ENCODE measurements at regions not wholly inside any gene's neighbourhood (a gene's known extent, or its start where the extent isn't known, plus 50 kb on each side); places are given as distances from the start of the nearest gene placed in this dataset.

DNA sequence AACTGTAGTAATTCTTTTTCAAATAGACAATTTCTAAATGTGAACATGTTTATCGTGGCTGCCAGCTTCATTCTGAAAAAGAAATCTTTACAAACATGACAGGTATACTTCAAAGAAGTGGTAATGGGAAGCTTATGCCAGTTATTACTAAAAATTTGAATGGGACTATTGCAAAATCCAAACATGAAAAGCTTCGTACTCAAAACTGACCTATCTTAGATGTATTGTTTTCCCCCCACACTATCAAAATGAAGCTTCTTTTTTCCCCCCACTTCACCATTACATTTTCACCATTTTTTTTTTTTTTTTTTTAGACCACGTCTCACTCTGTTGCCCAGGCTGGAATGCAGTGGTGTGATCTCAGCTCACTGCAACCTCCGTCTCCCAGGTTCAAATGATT lies 50.4 kb upstream of the SERTAD2 start:
- no peak for DNase-seq (ENCODE audit: low read depth)

DNA sequence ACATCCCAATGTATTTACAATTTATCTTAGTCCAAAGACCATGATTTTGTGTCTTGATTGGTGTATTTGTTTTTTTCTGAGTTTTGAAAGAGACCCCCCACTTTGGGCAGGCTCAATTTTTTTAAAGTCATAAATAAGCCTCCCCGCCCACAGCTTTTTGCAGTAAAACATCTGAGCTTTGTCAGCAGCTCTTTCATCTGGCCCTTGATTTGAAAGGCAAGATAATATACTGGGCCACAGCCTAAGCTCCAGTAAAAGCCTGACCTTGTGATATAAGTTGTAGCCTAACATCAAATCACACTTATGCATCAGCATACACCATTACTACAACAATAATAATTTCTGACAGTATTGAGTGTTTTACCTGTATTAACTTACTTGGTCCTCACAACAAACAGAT lies 51.3 kb upstream of the SERTAD2 start:
- no peak for DNase-seq (ENCODE audit: low read depth)

DNA sequence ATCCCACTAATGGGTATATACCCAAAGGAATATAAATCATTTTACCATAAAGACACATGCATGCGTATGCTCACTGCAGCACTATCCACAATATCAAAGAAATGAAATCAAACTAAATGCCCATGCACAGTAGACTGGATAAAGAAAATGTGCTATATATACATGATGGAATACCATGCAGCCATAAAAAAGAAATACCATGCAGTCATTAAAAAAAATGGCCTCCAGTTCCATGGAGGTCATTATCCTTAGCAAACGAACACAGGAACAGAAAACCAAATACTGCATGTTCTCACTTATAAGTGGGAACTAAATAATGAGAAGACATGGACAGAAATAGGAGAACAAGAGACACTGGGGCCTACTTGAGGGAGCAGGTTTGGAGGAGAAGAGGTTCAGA lies 53.6 kb upstream of the SERTAD2 start:
- no peak for DNase-seq (ENCODE audit: low read depth)

DNA sequence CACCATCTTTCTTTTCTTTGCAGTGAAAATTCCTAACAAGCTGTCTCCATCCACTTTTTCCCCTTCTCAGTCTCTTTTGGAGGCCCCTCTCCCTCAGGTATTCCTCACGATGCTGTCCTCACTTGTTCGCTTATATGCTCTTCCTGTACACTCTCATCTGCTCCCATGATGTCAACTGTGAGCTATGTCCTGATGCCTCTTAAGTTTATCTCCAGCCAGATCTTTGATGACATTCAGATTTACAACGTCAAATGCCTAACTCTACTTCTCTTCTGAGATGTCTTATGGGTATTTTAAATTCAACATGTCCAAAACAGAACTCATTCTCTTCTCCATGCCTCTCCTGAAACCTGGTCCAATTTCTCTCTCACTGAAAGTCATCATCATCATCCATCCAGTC lies 55.1 kb upstream of the SERTAD2 start:
- DNase-seq (ENCODE audit: low read depth): no peak

DNA sequence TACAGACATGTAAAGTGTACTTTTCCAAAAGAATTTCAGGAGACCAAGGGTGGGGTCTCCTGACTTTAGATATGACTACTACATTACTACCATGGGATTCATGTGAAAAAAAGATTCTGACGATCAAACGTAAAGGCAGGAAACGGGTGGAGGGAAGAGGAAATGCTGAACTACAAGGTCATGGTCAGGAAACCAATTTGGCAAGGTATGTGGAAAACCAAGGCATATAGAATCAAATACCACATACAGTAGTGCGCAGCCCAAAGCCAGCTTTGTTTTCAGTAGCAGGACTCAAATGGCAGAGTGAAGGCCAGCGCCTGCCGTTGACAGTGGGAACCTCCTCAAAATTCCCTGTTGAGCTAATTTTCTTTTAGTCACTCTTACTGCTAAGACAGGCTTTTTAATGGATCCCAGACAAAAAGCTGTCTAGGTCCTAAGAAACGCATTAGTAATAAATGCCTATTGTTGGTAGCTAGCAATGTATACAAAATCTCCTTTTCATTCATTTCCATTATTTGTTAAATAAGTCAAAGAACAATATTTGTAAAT lies 57.6 kb upstream of the SERTAD2 start:
- no peak for DNase-seq (ENCODE audit: low read depth)

DNA sequence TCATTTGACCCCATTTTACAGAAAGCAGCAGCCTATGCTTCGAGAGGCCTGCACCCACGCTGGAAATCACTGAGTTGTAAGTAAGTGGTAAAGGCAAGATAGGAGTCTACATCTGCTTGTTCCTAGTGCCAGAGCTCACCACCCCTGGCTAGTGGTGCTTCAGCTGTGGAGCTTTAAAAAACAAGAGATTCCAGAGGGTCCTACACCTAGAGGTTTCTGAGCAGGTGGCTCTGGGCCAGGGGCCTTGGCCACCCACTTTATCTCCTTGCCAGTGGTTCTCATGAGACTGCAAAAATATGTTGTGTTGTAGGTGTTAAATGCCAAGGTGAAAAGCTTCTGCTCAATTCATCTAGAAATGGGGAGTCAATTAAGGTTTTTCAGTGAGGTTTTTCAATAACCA lies 60.0 kb upstream of the SERTAD2 start:
- DNase-seq (ENCODE audit: low read depth): no peak

DNA sequence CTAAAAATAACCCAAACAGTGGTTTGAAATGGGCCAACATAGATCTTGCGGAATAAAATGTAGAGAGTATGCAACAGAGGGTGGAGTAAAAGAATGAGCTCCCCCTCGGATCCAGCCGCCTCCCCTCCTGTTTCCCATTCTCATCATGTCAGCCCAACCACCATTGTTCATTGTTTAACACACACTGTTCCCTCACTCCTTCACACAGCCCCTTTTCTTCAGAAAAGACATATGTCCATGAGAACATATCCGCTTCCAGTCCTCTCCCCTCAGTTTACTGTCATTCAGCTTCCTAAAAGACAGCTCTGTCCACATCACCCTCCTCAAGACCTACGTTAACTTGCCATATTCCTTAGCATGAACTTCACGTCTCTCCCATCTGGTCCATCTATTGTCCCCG lies 62.9 kb upstream of the SERTAD2 start:
- DNase-seq (ENCODE audit: low read depth): no peak

DNA sequence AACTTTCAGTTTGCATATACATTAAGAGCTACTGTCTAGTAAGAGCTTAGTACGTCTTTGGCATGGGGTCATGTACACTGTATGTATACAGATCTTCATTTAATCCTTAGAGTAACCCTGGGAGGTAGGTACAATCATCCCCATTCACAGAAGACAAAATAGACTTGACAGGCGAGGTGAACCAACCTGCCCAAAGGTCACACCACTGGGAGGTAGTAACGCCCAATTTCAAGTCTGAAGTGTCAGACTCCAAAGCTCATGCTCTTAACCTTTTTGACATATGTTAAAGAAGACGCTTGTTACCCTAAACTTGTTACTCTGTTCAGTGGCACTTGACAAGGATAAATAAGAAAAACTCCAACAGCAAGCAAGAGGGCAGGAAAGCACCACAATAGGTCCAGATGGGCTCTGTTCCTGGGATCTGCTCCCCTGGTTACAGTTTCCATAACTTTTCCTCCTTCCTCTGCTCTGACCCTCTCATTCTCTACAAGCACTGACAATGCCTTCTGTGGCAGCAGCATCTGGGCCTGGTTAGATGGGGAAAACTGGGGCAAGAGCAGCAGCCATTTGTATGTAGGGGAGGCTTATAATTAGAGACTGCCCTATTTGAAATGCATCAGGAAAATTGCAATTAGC lies 64.7 kb upstream of the SERTAD2 start:
- no peak for DNase-seq (ENCODE audit: low read depth)

DNA sequence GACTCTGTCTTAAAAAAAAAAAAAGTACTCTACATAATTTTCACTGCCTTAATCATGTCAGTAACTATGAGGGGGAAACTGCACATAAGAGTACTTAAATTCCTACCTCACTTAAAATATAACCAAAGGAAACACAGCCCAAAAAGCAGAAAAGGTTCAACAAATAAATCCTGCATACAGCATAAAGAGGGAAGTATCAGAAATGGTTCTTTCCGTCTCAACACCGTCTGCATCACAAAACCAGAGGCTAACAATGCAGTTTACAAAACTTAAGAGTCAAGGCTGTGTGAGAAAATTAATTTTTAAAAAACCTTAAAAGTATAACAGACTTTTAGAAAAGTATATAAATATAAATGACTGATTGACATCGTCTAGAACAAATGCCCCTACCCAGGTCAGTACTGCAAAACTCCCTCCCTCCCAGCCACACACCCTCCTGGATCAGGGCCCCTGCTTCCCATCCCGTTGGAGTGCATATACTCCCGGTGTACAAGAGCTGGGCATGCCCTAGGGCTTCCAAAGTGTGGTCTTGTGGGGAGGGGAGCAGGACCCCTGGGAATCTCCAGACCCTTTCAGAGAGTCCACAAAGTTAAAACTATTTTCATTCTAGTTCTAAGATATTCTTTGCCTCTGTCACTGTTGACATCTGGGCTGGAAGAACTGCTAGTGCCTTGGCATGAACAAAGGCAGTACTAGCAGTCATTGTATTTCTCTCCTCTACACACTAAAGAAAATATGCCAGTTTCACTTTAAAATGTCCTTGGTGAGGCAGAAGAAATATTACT lies 67.0 kb upstream of the SERTAD2 start:
- no peak for DNase-seq (ENCODE audit: low read depth)

DNA sequence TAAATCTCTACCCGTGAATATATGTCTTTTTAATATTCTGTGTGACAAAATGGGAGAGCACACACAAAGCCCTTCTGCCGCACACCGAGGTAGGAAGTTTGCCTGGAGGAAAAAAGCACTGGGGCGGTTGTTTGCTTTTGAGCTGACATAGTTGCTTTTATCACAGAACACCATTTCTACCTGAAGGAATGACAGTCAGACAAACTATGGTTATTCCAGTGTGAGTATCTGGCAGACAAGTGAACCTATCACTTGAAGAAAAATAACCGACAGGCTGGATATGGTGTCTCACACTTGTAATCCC lies 67.6 kb upstream of the SERTAD2 start:
- no peak for DNase-seq (ENCODE audit: low read depth)

DNA sequence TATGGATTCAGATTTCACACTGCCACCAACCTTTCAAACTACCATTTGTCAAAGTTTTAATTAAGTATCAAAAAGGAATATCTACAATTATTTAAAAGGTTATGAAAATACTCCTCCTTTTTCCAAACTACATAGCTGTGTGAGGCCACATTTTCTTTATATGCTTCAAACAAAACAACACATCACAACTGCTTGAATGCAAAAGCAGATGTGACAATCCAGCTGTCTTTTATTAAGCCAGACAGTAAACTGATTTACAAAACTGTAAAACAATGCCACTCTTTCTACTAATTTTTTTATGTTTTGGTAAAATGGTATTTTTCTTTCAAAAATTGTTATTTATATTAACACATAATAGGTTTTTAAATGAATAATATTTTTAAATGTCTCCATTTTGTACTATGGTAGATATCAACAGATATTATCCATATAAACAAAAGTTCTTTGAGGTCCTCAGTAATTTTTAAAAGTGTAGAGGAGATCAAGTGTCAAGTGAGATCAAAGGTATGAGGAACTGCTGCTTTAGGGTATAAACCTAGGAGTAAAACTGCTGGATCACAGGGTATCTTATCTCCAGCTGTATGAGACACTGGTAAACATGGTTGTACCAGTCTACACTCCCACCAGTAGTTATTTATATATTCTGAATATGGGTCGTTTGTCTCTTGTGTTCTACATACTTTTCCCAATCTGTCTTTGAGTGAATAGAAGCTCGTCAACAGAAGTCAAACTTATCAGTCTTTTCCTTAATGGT lies 68.8 kb upstream of the SERTAD2 start:
- DNase-seq (ENCODE audit: low read depth): no peak

DNA sequence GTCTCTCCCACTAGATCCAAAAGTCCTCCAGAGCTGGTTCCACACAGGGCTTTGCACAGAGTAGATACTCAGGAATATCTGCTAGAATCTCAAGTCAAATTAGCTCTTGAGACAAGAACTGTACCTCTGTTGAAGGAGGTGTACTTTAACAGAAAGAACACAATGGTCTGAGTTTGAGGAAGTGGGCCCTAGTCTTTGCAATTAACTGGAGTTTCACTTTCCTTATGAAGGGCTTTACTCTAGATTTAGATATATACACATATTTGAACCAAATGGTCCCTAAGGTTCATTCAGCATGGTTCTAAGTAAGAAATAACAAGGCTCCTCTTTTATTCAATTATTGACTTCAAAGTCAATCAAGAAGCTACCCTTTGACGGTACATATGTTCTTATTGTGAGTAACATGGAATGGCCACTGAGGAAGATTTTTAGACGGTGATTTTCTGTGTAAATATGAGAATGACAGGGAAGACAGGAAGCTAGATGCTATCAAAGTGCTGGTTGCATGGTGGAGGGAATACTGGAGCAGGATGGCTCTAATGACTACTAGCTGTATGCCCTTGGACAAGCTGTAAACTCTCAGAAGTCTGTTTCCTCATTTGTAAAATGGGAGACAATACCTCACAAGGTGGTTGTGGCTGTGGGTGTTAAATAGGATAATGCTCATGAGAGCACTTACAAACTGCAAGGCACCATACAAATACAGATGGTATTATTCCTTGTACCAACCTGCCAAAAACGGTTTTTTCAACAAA lies 73.5 kb upstream of the SERTAD2 start:
- DNase-seq (ENCODE audit: low read depth): no peak

DNA sequence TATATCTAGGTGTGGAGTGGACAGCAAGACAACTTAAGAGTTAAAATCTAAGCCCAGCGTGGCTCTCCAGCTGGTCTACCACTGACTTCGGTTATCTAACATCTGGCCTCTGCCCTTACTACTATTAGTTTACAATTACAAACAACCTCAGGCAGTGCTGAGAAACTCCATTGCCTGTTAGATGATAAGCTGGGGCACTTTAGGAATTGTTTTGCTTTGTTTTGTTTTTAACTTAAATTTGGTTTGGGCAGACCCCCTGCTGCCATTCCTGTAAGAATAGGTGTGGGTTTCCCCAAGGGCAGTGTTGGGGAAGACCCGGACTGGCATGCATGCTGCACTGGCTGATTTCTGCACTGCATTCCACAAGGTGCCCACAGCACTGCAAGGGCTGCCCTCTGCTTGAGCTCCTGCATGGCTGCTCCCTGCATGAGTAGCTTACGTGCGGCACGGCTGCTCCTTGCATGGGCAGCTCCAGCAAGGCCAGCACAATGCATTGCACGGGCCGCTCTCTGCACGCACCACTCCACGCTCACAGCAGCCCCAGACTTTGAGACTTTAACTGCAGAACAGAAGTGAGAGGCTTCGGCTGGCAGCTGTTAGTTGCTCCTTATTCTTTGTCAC lies 74.2 kb upstream of the SERTAD2 start:
- DNase-seq (ENCODE audit: low read depth): no peak

DNA sequence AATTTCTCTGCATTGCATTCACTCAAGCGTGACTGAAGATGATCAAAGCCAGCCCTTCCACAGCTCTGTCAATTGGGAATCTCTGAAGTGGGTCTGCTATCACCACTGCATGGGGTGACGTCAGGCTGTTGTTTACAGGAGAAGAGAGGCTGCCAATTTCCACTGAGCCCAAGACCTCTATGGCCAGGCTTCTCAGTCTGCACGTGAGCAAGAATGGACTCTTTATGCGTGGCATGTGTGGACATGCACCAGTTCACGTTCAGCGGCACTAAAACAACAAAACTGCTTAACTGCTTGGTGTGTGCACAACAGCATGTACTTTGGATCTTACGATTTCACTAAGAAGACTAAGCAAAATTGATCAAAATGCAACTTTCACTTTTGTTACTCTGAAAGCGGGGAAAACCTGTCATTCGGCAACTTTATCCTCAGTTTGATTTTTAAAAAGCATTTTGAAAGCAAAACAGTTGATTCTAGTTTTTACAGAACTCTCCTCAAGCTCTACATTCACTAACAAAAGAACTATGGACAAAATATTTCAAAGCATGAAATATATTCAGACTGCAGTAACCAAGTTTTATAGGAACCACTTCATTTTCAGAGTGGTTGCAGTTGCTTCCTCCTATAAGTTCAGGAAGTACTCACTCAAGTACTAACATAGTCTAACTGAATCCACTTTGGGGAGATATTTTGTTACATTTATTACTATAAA lies 77.0 kb upstream of the SERTAD2 start:
- peak; percentile 60 for DNase-seq (ENCODE audit: low read depth)

DNA sequence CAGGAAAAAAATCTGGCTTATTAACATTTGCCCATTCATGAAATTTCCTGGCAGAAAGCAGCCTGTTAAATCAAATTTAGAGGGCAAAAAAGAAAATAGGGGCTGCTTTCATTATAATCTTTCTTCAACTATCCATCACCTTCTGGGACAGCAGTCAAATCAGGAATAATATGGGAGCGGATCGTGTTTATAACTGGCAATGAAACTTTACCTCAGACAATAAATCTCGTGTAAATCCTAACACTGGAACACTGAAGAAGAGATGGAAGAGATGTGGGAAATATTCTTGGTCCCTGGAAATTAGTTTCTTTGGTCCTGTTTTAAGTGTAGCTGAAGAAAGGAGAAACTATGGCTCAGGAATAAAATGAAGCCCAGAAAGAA lies 77.5 kb upstream of the SERTAD2 start:
- DNase-seq (ENCODE audit: low read depth): no peak

DNA sequence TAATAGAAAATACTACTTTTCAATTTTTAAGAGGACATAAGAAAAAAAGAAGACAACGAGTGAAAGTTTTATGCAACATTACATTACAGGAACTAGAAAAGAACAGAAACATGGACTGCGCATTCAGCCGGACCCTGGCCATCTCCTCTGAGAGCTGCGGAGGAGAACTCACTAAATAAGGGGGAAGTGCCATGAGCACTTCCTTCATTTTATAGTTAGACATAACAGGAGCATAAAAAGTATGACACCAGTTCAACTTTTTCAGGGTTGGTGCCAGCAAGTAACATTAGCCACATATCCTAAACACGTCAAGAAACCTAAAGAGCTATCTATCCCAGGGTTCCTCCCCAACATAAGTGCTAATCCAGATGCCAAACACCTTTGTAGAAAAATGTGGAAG lies 78.0 kb upstream of the SERTAD2 start:
- no peak for DNase-seq (ENCODE audit: low read depth)

DNA sequence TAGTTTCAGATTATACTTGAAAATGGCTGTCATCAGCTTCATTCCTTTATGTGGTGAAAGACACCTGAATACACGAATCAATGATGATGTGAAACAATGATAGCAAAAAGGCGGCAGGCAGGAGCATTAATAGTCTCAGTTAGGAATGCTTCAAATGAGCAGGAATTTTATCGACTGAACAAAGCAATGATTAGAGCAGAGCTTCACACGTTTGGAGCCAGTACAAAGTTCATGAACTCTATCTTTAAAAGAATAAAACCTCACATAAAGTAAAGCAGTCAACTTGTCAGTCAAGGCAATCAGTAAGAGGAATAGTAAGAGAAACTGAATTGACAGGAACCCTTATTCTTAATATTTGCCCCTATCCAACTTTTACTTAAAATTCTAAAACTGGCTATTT lies 78.4 kb upstream of the SERTAD2 start:
- no peak for DNase-seq (ENCODE audit: low read depth)

DNA sequence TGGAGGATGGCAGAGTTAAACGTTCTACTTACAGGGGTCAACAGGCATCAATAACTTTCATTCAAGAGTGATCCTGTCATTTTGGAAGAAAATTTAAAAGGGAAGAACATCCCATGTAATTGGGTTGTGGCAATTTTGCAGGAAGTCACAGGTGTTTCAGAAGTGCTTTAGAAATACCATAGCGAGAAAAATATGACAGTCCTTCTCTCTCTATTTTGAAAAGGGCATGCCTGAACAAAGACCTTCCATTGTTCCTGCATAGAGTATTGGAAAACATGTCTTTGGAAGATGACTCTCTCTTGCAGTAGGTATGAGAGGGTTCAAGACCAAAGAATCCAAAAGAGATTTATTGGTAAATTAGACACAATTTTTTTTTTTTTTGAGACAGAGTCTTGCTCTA lies 81.8 kb upstream of the SERTAD2 start:
- no peak for DNase-seq (ENCODE audit: low read depth)

DNA sequence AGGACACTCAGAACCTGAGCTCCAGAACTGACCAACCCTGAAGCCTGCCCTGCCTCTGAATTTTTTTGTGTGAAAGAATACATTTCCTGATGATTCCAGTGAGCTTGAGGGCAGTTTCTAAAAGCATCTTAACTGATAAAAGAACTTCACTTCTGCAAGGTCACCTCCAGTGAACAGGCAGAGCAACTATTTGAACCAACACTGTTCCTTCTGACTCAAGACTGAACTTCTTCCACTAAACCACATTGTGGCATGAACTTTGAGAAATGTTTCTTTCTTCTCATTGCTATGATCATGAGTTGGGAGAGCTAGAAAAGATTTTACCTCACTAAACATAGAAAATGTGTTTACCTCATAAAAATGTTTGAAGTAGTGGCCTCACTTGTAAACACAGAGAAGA lies 83.8 kb upstream of the SERTAD2 start:
- DNase-seq (ENCODE audit: low read depth): no peak

DNA sequence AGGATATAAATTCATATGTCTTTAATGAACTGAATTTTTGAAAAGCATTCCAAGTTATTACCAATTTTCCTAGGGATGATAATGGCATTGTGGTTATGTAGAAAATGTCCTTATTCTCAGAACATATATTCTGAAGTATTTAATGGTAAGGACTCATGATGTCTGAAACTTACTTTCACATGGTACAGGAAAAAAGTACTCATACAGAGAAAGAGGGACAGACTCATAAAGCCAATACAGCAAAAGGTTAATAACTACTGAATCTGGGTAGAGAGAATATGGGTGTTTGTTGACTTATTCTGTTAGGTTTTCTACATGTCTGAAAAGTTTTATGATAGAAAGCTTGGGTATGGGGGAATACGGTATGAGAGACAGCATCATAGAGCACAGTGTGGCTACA lies 84.3 kb upstream of the SERTAD2 start:
- DNase-seq (ENCODE audit: low read depth): no peak

DNA sequence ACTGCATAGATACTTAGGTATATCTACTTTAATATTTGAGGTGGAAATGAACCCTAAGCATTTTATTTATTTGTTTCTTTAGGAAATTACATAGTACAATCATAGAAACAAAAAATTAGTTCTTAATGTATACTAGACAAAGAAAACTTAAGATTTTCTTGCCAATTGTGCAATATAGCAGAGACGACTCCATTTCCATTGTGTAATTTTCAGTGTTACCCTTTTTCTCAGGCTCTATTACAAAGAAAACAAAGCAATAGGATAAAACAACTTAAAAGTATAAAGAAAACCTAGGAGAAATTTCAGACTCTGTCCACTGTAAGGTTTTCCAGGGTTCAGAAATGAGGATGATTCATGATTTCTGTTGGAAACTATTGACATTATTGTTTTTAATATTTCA lies 89.0 kb upstream of the SERTAD2 start:
- no peak for DNase-seq (ENCODE audit: low read depth)

Measured in GM04504 (cell line).